ENCODE measurements at regions not wholly inside any gene's neighbourhood (a gene's known extent, or its start where the extent isn't known, plus 50 kb on each side); places are given as distances from the start of the nearest gene placed in this dataset.
"Not testable (repeated sequence)": the region's sequence is repeated elsewhere in the genome, so short reads cannot be mapped to it uniquely, and the experiment has no call there.

DNA sequence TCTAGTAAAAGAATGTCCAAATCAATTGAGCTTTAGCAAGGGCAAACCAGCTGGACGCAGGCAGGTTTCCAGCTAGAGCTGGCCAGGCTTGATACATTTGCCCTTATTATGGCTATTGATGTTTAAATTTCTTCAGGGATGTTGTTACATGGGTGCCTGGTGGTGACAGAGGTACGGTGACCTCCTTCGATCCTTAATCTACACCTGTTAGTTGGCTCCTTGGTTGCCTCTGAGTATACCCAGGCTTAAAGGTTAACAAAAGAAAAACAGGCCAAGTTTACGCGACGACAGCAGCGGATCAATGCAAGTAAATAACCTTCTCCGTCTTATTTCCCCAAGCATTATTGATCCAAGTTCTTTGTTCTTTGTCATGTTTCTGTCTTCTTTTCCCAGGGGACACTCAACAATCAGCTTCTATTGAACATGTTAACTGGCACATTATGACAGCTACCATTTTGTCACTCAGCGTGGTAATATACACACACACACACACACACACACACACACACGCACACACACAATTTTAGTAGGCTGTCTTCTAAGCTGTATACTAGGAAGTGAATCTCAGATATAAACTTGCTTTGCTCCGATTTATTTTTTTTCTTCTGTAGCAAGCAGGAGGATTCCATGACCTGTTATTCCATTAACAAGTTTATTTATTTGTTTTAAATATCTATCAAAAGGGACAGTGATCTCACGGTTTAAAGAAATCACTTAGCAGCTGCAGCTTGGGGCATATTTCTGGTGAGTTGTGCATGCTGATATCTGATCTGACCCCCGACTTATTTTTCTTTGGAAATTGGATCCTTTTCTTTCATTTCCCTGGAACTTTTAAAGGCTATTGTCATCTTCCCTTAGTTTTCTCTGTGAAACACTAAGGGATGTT is 844.7 kb downstream of the MCTP2 start:
- DNase-seq (ENCODE audit: low read depth in 3 of 3): no peak

GRCh38 chr15:95076678-95076990 is 845.3 kb downstream of the MCTP2 start:
- DNase-seq (ENCODE audit: low read depth in 3 of 3): no peak

GRCh38 chr15:95078003-95078402 is 846.6 kb downstream of the MCTP2 start:
- no peak for DNase-seq (ENCODE audit: low read depth in 3 of 3)

- DNase-seq (ENCODE audit: low read depth in 3 of 3): not testable (repeated sequence)
Measured at GRCh38 chr15:95080228-95080627, 848.9 kb downstream of the MCTP2 start.

DNA sequence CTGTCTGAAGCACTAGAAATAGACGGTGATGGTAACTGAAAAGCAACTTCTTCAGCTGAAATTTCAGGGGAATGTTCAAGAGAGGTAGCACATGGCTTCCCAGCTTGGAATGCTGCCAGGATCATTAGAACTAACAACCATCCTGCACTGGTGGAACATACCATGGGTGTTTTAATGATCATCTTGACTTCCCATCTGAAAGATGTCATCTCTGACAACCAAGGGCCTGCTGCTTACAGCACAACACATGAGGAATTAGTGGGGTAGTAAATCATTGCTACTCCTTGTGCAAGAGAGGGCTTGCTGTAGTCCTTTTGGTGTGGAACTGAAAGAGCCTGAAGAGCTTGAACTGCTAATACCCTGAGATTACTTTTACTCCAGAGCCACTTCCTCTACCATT is 853.7 kb downstream of the MCTP2 start:
- no peak for DNase-seq (ENCODE audit: low read depth in 3 of 3)

- no peak for DNase-seq (ENCODE audit: low read depth in 3 of 3)
Measured at GRCh38 chr15:95086531-95087252, 855.3 kb downstream of the MCTP2 start.

- no peak for DNase-seq (ENCODE audit: low read depth in 3 of 3)
Measured at GRCh38 chr15:95087253-95087609, 855.9 kb downstream of the MCTP2 start.

GRCh38 chr15:95091444-95091843 is 860.1 kb downstream of the MCTP2 start:
- DNase-seq (ENCODE audit: low read depth in 3 of 3): no peak

DNA sequence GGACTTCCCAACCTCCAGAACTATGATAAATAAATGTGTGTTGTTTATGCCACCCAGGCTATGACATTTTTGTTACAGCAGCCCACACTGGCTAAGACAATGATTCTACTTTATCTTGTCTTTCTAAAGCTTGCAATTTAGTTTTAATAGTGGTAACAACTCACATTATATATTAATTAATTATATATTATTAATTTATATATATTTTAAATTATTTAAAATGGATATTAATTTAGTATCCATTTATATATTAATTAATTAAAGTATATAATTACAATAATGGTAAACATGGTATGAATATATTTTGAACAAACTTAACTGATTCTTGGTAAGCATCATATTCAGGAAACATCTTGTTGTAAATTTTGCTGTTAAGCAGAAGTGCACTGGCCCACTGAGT is 863.9 kb downstream of the MCTP2 start:
- no peak for DNase-seq (ENCODE audit: low read depth in 3 of 3)

- DNase-seq (ENCODE audit: low read depth in 3 of 3): no peak
Measured at GRCh38 chr15:95096651-95097050, 865.3 kb downstream of the MCTP2 start.

GRCh38 chr15:95097361-95097760 is 866.0 kb downstream of the MCTP2 start:
- DNase-seq (ENCODE audit: low read depth in 3 of 3): no peak

GRCh38 chr15:95105229-95105628 is 873.9 kb downstream of the MCTP2 start:
- DNase-seq (ENCODE audit: low read depth in 3 of 3): no peak

GRCh38 chr15:95106801-95107200 is 875.4 kb downstream of the MCTP2 start:
- DNase-seq (ENCODE audit: low read depth in 3 of 3): no peak

DNA sequence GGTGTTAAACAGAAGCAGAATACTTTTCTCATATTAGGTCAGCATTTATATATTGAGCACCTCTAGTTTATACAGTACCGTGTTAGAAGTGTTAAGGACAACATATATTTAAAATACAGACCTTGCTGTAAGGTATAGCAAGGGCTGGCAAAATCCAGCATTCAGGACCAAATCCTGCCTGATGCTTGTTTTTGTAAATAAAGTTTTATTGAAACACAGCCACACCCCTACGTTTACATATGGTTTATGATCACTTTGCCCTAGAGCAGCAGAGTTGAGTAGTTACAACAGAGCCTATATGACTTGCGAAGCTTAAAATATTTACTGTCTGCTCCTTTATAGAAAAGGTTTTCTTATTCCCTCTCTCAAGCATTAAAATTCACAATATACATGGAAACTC is 877.3 kb downstream of the MCTP2 start:
- DNase-seq (ENCODE audit: low read depth in 3 of 3): no peak

DNA sequence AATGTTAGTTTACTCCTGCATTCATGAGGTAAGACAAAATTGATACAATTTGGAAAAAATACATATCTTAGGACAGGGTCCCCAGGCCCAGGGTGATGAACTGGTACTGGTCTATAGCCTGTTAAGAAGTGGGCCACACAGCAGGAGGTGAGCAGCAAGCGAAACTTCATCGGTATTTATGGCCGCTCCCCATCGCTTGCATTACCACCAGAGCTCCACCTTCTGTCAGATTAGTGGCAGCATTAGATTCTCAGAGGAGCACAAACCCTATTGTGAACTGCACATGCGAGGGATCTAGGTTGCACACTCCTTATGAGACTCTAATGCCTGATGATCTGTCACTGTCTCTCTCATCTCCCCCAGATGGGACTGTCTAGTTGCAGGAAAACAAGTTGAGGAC is 880.6 kb downstream of the MCTP2 start:
- no peak for DNase-seq (ENCODE audit: low read depth in 3 of 3)

- no peak for DNase-seq (ENCODE audit: low read depth in 3 of 3)
Measured at GRCh38 chr15:95113041-95113440, 881.7 kb downstream of the MCTP2 start.

DNA sequence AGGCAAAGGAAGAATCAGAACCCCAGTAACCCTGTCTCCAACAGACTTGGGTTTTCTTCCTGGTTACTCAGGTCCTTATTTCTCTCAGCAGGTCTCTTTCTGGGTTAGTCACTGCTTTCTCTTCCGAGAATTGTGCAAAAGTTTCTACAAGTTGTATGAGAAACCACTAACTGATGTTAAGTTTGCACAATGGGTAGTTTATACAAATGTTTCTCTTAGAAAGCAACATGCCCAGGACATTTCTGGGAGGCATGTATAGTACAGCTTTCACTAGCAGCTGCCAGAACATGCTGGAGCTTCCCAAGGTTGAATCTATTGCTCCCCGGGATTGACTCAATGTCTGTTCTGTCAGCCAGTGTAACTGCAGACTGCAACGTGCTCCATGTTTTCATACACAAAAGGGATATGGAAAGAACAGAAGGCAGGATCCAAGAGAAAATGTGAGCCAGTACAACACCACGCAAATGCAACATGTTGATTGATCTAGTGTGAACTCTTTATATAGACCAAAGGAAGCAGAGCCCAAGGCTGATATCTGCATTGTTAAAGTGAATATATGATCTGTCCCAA is 887.8 kb downstream of the MCTP2 start:
- no peak for DNase-seq (ENCODE audit: low read depth in 3 of 3)

DNA sequence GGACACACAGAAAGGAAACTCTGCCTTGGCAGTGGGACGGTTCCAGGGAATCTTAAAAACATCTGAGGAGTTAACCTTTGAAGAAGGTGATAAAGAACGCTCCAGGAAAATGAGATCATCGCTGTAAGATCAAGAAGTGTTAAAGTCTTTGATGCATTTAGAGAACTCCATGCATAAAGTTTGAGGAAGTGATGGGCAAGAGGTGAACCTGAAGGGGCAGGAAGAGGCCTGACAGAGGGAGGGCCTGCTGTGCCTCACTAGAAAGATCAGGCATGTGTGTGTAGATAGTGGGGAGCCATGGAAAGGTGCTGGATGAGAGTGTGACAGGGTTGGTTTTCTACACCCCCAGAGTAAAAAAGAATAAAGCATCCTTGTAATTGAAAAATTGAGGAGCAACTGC is 889.2 kb downstream of the MCTP2 start:
- DNase-seq (ENCODE audit: low read depth in 3 of 3): no peak

DNA sequence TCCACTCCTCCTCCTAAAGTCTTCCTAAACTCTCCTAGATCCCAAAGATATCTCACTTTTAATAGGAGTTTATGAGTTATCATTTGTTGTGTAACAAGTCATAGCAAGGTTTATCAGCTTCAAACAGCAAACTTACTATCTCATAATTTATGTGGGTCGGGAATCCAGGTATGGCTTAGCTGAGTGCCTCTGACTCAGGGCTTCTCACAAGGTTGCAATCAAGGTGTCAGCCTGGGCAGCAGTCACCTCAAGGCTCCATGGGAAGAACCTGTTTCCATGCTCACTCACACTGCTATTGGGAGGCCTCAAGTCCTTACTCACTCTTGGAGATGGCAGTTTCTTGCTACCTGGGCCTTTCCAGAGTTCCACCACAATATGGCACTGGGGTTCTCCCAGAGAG is 889.8 kb downstream of the MCTP2 start:
- no peak for DNase-seq (ENCODE audit: low read depth in 3 of 3)

DNA sequence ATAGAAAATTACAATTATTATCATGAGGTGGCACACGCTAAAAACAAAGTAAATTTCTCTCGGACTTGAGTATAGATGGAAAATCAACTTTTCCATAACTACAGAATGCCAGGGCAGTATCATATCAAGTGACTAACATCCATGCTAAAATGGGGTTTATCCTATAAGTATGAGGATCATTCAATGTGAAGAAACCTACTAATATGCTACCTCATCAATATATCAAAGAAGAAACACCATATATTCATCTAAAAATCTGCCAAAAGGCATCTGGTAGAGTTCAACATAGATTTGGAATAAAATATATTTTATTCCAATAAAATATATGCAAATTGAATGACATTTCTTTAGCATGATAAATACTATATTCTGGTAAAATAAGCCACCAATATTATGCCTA is 894.4 kb downstream of the MCTP2 start:
- no peak for DNase-seq (ENCODE audit: low read depth in 3 of 3)

GRCh38 chr15:95127356-95127755 is 896.0 kb downstream of the MCTP2 start:
- no peak for DNase-seq (ENCODE audit: low read depth in 3 of 3)

- DNase-seq (ENCODE audit: low read depth in 3 of 3): no peak
Measured at GRCh38 chr15:95129574-95129973, 898.2 kb downstream of the MCTP2 start.

- DNase-seq (ENCODE audit: low read depth in 3 of 3): no peak
Measured at GRCh38 chr15:95131131-95131556, 899.8 kb downstream of the MCTP2 start.
